SK-N-SH (cell line): ENCODE measurements at regions not wholly inside any gene's neighbourhood (a gene's known extent, or its start where the extent isn't known, plus 50 kb on each side); places are given as distances from the start of the nearest gene placed in this dataset.

Experiments used
- CTCF ChIA-PET: fragments of 300-600, 350-600 bp; formaldehyde crosslinking; extraction: SDS; loops from one replicate; lab custom pipeline; 2021; lab: Yijun Ruan, JAX
- POLR2A ChIA-PET: fragments of 350-600 bp; sonication (Branson Sonifier 250); formaldehyde crosslinking; extraction: SDS; loops from one replicate; lab custom pipeline; 2020; ENCODE audit warnings: antibody characterized with exemption, inconsistent platforms; lab: Yijun Ruan, JAX
- DNase-seq: peaks from one replicate; pipeline ENCODE4 v3.0.0; 2012
- H2AFZ ChIP-seq: fragments of 200-600 bp; sonication (generic); 2 replicates; pipeline ENCODE4 v1.8.1; 2016; ENCODE audit warnings: antibody characterized with exemption, mild to moderate bottlenecking, low read depth
- H3F3A ChIP-seq: fragments of 200-600 bp; sonication (generic); replicated peaks from 2 replicates; pipeline ENCODE3; 2016; ENCODE audit warnings: antibody characterized with exemption, mild to moderate bottlenecking; ENCODE audit not compliant: insufficient read depth
- H3K27ac ChIP-seq, 2 experiments: fragments of 200-500 bp in 1 of 2; fragments of 200-600 bp in 1 of 2; sonication (Bioruptor generic) in 1 of 2; sonication (generic), shearing (Covaris generic) in 1 of 2; 2 replicates each; pipeline versions ENCODE4 v1.5.1 to v1.6.1; 2014 to 2016; ENCODE audit warnings: low read depth in 2 of 2, inconsistent platforms in 1 of 2, low read length in 1 of 2, mild to moderate bottlenecking in 1 of 2, mixed read lengths in 1 of 2
- H3K27me3 ChIP-seq: fragments of 200-600 bp; sonication (generic), shearing (Covaris generic); 2 replicates; pipeline ENCODE4 v1.6.1; 2016; ENCODE audit warnings: mixed run types; ENCODE audit not compliant: insufficient read depth
- H3K36me3 ChIP-seq, 2 experiments: fragments of 200-500 bp in 1 of 2; fragments of 200-600 bp in 1 of 2; sonication (Bioruptor generic) in 1 of 2; sonication (generic) in 1 of 2; replicated peaks in 1 of 2; 2 replicates each; pipeline versions ENCODE3 to v1.5.1; 2014 to 2016; ENCODE audit warnings: low read length in 1 of 2, mild to moderate bottlenecking in 1 of 2; ENCODE audit not compliant: insufficient read depth in 2 of 2, control insufficient read depth in 1 of 2
- H3K4me1 ChIP-seq, 2 experiments: fragments of 200-500 bp in 1 of 2; fragments of 200-600 bp in 1 of 2; sonication (Bioruptor generic) in 1 of 2; sonication (generic), shearing (Covaris generic) in 1 of 2; 2 replicates each; pipeline versions ENCODE4 v1.5.1 to v1.6.1; 2014 to 2016; ENCODE audit warnings: low read depth in 1 of 2, low read length in 1 of 2, mixed run types in 1 of 2; ENCODE audit not compliant: insufficient read depth in 2 of 2, control insufficient read depth in 1 of 2
- H3K4me2 ChIP-seq: fragments of 200-600 bp; sonication (generic), shearing (Covaris generic); 2 replicates; pipeline ENCODE4 v1.6.1; 2017; ENCODE audit warnings: mixed run types
- H3K4me3 ChIP-seq, 2 experiments: fragments of 200-500 bp in 1 of 2; fragments of 200-600 bp in 1 of 2; sonication (Bioruptor generic) in 1 of 2; sonication (generic), shearing (Covaris generic) in 1 of 2; 2 replicates each; pipeline versions ENCODE4 v1.5.1 to v1.8.1; 2014 to 2016; ENCODE audit warnings: low read depth in 2 of 2, inconsistent platforms in 1 of 2, low read length in 1 of 2, mild to moderate bottlenecking in 1 of 2, mixed read lengths in 1 of 2, moderate library complexity in 1 of 2
- H3K79me2 ChIP-seq: fragments of 200-600 bp; sonication (generic); 2 replicates; pipeline ENCODE4 v1.8.1; 2017; ENCODE audit warnings: mild to moderate bottlenecking; ENCODE audit not compliant: insufficient read depth
- H3K9ac ChIP-seq: fragments of 200-600 bp; sonication (generic); 2 replicates; pipeline ENCODE4 v1.6.1; 2017; ENCODE audit warnings: mixed run types
- H3K9me2 ChIP-seq: fragments of 200-600 bp; sonication (generic); 2 replicates; pipeline ENCODE4 v1.6.1; 2017; ENCODE audit warnings: mixed run types
- H3K9me3 ChIP-seq: fragments of 200-600 bp; sonication (generic); 2 replicates; pipeline ENCODE4 v1.6.1; 2017; ENCODE audit warnings: mixed run types, mild to moderate bottlenecking, moderate library complexity
- H4K20me1 ChIP-seq: fragments of 200-600 bp; sonication (generic); 2 replicates; pipeline ENCODE4 v1.6.1; 2017; ENCODE audit warnings: mild to moderate bottlenecking, mixed run types; ENCODE audit not compliant: insufficient read depth
- CTCF ChIP-seq: fragments of 200-600 bp; sonication (generic); IDR thresholded peaks from 2 replicates; pipeline ENCODE4 v1.6.1; 2017; ENCODE audit warnings: antibody characterized with exemption, mild to moderate bottlenecking, moderate library complexity
- EP300 ChIP-seq, 2 experiments: IDR thresholded peaks; 2 replicates each; pipeline versions ENCODE4 v1.4.0 to v1.6.1; 2012; ENCODE audit warnings: borderline replicate concordance in 1 of 2, low read depth in 1 of 2, low read length in 1 of 2
- FOSL2 ChIP-seq: IDR thresholded peaks from 2 replicates; pipeline ENCODE4 v1.4.0; 2012; ENCODE audit warnings: low read depth, mild to moderate bottlenecking, moderate library complexity, borderline replicate concordance
- FOXM1 ChIP-seq: IDR thresholded peaks from 2 replicates; pipeline ENCODE4 v1.4.0; 2012; ENCODE audit warnings: low read depth, mild to moderate bottlenecking
- GATA2 ChIP-seq: sonication (generic); formaldehyde crosslinking; IDR thresholded peaks from 2 replicates; pipeline ENCODE4 v1.5.0; 2020; ENCODE audit warnings: mild to moderate bottlenecking, missing genetic modification reagents
- IRF3 ChIP-seq: fragments of 150-350 bp; IDR thresholded peaks from 2 replicates; pipeline ENCODE4 v1.6.1; 2016; ENCODE audit warnings: mild to moderate bottlenecking, low read depth, low read length
- JUND ChIP-seq: IDR thresholded peaks from 2 replicates; pipeline ENCODE4 v1.4.0; 2012
- MAX ChIP-seq: IDR thresholded peaks from 2 replicates; pipeline ENCODE4 v1.4.0; 2012; ENCODE audit warnings: low read depth
- MEF2A ChIP-seq: IDR thresholded peaks from 2 replicates; pipeline ENCODE4 v1.4.0; 2012; ENCODE audit warnings: low read depth, borderline replicate concordance
- REST ChIP-seq: IDR thresholded peaks from 2 replicates; pipeline ENCODE4 v1.6.1; 2012; ENCODE audit warnings: mild to moderate bottlenecking, low read depth, low read length, moderate library complexity
- RFX5 ChIP-seq: IDR thresholded peaks from 2 replicates; pipeline ENCODE4 v1.6.1; 2012; ENCODE audit warnings: mild to moderate bottlenecking, improper control_type of control experiment, low read length
- RXRA ChIP-seq: IDR thresholded peaks from 2 replicates; pipeline ENCODE4 v1.4.0; 2012; ENCODE audit warnings: low read depth, mild to moderate bottlenecking, borderline replicate concordance
- SIN3A ChIP-seq: IDR thresholded peaks from 2 replicates; pipeline ENCODE4 v1.6.1; 2012; ENCODE audit warnings: low read depth, mild to moderate bottlenecking, low read length, moderate library complexity, borderline replicate concordance
- TAF1 ChIP-seq: IDR thresholded peaks from 2 replicates; pipeline ENCODE4 v1.6.1; 2012; ENCODE audit warnings: low read depth, mild to moderate bottlenecking, low read length, moderate library complexity, borderline replicate concordance
- TCF12 ChIP-seq: IDR thresholded peaks from 2 replicates; pipeline ENCODE4 v1.4.0; 2012
- TEAD4 ChIP-seq: IDR thresholded peaks from 2 replicates; pipeline ENCODE4 v1.4.0; 2012; ENCODE audit warnings: mild to moderate bottlenecking, borderline replicate concordance; ENCODE audit not compliant: insufficient read depth
- USF1 ChIP-seq: IDR thresholded peaks from 2 replicates; pipeline ENCODE4 v1.4.0; 2012; ENCODE audit warnings: low read depth, borderline replicate concordance
- USF2 ChIP-seq: fragments of 150-350 bp; IDR thresholded peaks from 2 replicates; pipeline ENCODE4 v1.6.1; 2017; ENCODE audit warnings: antibody characterized with exemption, low read length, low read depth, borderline replicate concordance
- WGBS: methylation state at CpG from one replicate; pipeline ENCODE4 v1.1.6; 2017; ENCODE audit warnings: low lambda C conversion rate; 5-methylcytosine and 5-hydroxymethylcytosine counted together

GRCh38 chr7:98707076-98707475, 90.0 kb downstream of the NPTX2 start:
- Histone ChIP-seq H3F3A (no peaks in the 10 kb centered on the region), H3K4me1 (no peaks in the 10 kb centered on the region; a peak in 1 of 4 replicates), H2AFZ (no peak overlapping the region), H3K9me3 (peaks cover 4% of the 10 kb centered on the region; the same call in 1 of the 2 replicates), H3K27ac (no peak overlapping the region), H3K27me3 (no peaks in the 10 kb centered on the region), H4K20me1 (no peaks in the 10 kb centered on the region), H3K4me3 (no peak overlapping the region), H3K36me3 (no peaks in the 10 kb centered on the region), H3K79me2 (no peaks in the 10 kb centered on the region), H3K9me2 (no peaks in the 10 kb centered on the region), H3K4me2 (no peak overlapping the region), H3K9ac (no peak overlapping the region)
- ChIA-PET POLR2A (no interaction called here), CTCF (interaction anchor here (0.6 to 1.2 kb wide), 4 partner anchors 11 to 286 kb away, joined by 3 to 4 read pairs (median 3); no protein-coding TSS in a partner anchor)
- DNase-seq, result no peak
- TF ChIP-seq IRF3 (no peak), JUND (no peak), FOSL2 (no peak), GATA2 (CRISPR knock-in tag) (no peak), RXRA (no peak), TEAD4 (no peak), SIN3A (no peak), USF2 (no peak), USF1 (no peak), TCF12 (no peak), FOXM1 (no peak), MEF2A (no peak), RFX5 (no peak), EP300 (IDR thresholded peaks at IDR 0.05; ENCODE audit: borderline replicate concordance in 1 of 2, low read depth in 1 of 2, low read length in 1 of 2) (no peak), TAF1 (no peak), CTCF (no peak), REST (no peak), MAX (no peak)
- WGBS, result 35% methylated on average over 4 of the region's 4 CpGs
